Activated naive CD4-positive, alpha-beta T cell treated with anti-CD3 and anti-CD28 coated beads, Interleukin-2, amount 50 U/mL, for 72 hours (primary cell): ENCODE measurements at regions not wholly inside any gene's neighbourhood (a gene's known extent, or its start where the extent isn't known, plus 50 kb on each side); places are given as distances from the start of the nearest gene placed in this dataset.
"Not testable (repeated sequence)": the region's sequence is repeated elsewhere in the genome, so short reads cannot be mapped to it uniquely, and the experiment has no call there.

Source experiments
- ATAC-seq, 2 donors: fragments of 150-1000 bp; cut with Tn5 transposase; 2 replicates each; pipeline ENCODE4 v1.10.0; 2021; ENCODE audit warnings: mild to moderate bottlenecking in 2 of 2, moderate library complexity in 2 of 2
- DNase-seq, 2 donors: peaks; one replicate each; pipeline ENCODE4 v3.0.0; 2021 to 2022; ENCODE audit warnings: low spot score in 2 of 2
- H3K27ac Mint-ChIP-seq, 2 donors: one replicate each; pipeline ENCODE4 v1.8.0; 2022; ENCODE audit warnings: mild to moderate bottlenecking in 2 of 2, mixed read lengths in 2 of 2
- H3K36me3 Mint-ChIP-seq, 2 donors: one replicate each; pipeline ENCODE4 v1.8.0; 2022; ENCODE audit warnings: mixed read lengths in 2 of 2
- H3K9me3 Mint-ChIP-seq, 2 donors: one replicate each; pipeline ENCODE4 v1.8.0; 2022; ENCODE audit warnings: mixed read lengths in 2 of 2

- no peak overlapping the region for H3K27ac Mint-ChIP-seq
- DNase-seq, result no peak
- peaks cover 0 to 11% of the 10 kb centered on the region in 2 donors for H3K36me3 Mint-ChIP-seq
- H3K9me3 Mint-ChIP-seq, result peaks cover 3 to 5% of the 10 kb centered on the region in 2 donors
- no peak for ATAC-seq
Measured at GRCh38 chr7:80313067-80313626, 178.5 kb downstream of the GNAI1 start.

- Mint-ChIP-seq H3K9me3 (peaks cover 3 to 5% of the 10 kb centered on the region in 2 donors), H3K36me3 (peaks cover 0 to 11% of the 10 kb centered on the region in 2 donors), H3K27ac (no peak overlapping the region)
- ATAC-seq, result peak; percentile 64 to 80
- DNase-seq, result no peak
Measured at GRCh38 chr7:80312139-80312661, 177.6 kb downstream of the GNAI1 start.

DNA sequence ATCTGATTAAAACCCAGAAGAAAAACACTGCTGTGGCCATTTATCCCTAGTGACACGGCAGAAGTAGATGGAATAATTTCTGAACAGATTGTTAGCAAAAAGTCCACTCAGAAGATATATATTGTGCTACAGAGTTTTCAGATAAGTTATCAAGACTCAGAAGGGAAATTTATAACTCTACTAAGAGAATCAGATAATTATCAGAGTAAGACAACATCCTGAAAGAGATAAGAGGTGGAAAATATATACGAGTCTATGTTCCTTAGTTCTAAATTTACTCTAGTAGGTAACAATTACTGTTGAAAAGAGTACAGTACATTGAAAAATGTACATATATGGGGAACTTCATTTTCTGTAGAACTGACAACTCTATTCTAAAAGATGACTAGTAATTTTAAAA, 176.7 kb downstream of the GNAI1 start:
- H3K27ac Mint-ChIP-seq, result no peak overlapping the region
- H3K36me3 Mint-ChIP-seq, result peaks cover 0 to 11% of the 10 kb centered on the region in 2 donors
- ATAC-seq (no peak), DNase-seq (no peak)
- peaks cover 3 to 9% of the 10 kb centered on the region in 2 donors for H3K9me3 Mint-ChIP-seq

DNA sequence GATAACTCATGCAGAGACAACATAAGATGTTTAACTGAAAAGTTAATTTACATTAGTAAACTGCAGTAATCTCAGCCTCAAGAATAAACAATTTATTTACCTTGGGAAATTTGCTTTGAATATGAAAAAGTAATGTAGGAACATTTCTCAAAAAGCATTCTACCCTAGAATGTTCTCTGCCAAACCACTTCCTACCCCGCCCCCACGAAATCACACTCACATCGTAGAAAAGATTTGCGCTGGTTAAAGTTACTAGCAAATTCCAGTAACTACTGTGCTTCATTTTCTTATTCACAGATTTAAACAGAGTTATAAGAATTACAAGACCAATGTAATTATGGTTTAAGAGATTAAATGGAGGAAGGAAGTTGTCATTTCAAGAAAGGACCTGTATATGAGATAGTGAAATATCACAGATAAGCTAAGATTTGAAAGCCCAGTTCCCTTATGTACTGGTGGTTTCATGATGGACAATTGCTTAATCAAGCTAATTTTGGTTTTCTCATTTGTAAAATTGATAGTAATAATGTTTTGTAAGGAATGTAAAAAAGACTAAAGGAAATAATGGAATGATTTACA, 175.4 kb downstream of the GNAI1 start:
- peaks cover 3 to 9% of the 10 kb centered on the region in 2 donors for H3K9me3 Mint-ChIP-seq
- DNase-seq (no peak), ATAC-seq (peak in 1 of 2 donors; percentile 17)
- peaks cover 0 to 11% of the 10 kb centered on the region in 2 donors for H3K36me3 Mint-ChIP-seq
- H3K27ac Mint-ChIP-seq, result no peak overlapping the region

DNA sequence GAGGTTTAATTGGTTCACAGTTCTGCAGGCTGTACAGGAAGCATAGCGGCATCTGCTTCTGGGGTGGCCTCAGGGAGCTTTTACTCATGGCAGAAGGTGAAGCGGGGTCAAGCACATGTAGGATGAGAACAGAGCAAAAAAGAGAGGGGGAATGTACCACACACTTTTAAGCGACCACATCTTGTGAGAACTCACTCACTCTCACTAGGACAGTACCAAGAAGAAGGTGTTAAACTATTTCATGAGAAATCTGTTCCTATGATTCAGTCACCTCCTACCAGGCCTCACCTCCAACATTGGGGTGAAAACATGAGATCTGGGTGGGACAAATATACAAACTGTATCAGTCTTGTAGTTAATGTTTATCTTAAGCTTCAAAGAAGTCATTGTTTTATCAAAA, 174.7 kb downstream of the GNAI1 start:
- Mint-ChIP-seq H3K27ac (no peak overlapping the region), H3K9me3 (peaks cover 3 to 9% of the 10 kb centered on the region in 2 donors), H3K36me3 (peaks cover 0 to 11% of the 10 kb centered on the region in 2 donors)
- no peak for DNase-seq
- peak; percentile 73 to 76 for ATAC-seq

DNA sequence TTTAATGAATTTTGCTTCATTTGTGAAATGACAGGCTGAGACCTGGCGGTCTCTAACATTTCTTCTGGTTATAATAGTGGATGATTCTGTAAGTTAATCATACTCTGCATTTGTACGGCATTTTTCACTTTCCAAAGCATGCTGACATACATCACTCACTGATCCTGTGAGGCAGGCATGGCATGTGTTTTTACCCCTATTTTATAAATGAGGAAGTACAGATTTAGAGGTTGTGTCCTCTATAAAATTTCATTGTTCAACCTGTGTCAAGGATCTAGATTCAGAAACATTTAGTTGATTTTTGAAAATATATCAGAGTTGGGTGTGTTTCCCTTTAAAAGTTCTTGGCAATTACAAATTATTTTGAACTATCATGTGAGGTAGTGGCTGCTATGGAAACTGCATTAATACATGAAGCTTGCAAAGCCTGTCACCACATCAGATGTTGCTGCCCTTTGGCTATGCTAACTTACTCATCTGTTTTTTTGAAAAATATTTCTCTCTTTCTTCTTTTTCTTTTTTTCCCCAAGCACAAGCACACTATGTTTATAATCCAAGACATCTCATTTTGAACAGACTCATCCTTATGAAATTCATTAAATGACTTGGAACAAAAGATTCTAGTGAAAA, 172.7 kb downstream of the GNAI1 start:
- Mint-ChIP-seq H3K36me3 (peaks cover 0 to 11% of the 10 kb centered on the region in 2 donors), H3K9me3 (peaks cover 3 to 4% of the 10 kb centered on the region in 2 donors), H3K27ac (no peak overlapping the region)
- DNase-seq, result no peak
- no peak for ATAC-seq

DNA sequence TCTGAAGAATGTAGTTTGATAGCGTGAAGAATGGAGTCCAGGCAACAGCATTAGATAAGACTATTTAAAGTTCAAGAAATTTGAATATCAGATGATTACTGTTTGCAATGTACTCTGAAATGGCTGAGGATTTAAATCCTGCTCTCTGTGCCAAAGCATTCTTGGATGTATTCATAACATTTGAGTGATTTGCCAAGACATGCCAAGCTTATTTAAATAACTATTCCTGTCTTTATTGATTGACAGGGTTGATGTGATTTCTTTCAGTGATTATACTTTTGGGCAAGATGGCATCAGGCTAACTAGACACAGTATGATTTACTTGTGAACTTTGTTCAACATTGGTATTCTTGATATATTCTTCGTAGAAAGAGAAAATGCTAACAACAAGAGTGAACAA, 168.7 kb downstream of the GNAI1 start:
- Mint-ChIP-seq H3K36me3 (no peaks in the 10 kb centered on the region), H3K27ac (no peak overlapping the region), H3K9me3 (peaks cover 0 to 4% of the 10 kb centered on the region in 2 donors)
- DNase-seq (no peak), ATAC-seq (no peak)

DNA sequence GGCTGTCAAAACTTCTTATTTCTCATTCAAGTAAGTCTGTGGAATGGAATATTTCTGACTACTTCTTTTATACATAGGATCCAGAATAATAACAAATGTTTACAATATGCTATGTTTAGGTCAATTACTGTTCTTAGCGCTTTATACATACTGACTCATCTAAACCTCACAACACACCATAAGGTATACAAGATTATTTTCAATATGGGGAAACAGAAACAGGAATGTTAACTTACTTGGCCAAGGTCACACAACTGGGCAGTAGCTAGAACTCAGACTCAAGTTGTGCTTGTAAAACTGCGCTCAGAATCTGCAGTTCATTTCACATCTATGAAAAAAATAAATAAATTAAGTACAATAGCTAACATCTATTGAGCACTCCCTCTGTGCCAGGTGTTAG, 168.0 kb downstream of the GNAI1 start:
- H3K9me3 Mint-ChIP-seq, result peaks cover under 1 to 4% of the 10 kb centered on the region in 2 donors
- ATAC-seq (no peak), DNase-seq (no peak)
- no peaks in the 10 kb centered on the region for H3K36me3 Mint-ChIP-seq
- no peak overlapping the region for H3K27ac Mint-ChIP-seq

DNA sequence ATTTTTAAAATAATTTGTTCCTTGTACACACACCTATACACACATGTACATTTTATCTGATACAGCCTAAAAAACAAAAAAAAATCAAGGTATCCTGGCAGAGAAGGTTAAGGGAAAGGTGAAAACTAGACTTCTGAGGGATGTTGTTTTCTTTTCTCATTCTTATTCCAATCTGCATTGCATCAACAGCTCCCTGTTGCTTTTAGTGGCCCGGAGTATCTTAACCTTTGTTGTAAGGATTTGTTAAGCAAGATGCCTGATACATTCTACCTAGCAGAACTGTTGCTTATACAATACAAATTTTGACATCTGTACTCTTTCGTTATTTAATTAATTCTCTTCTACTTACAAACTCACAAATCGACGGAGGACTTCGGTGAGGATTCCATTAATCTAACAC, 167.4 kb downstream of the GNAI1 start:
- Mint-ChIP-seq H3K9me3 (peaks cover 5 to 6% of the 10 kb centered on the region in 2 donors), H3K27ac (no peak overlapping the region), H3K36me3 (peaks cover 0 to 5% of the 10 kb centered on the region in 2 donors)
- no peak for ATAC-seq
- no peak for DNase-seq

DNA sequence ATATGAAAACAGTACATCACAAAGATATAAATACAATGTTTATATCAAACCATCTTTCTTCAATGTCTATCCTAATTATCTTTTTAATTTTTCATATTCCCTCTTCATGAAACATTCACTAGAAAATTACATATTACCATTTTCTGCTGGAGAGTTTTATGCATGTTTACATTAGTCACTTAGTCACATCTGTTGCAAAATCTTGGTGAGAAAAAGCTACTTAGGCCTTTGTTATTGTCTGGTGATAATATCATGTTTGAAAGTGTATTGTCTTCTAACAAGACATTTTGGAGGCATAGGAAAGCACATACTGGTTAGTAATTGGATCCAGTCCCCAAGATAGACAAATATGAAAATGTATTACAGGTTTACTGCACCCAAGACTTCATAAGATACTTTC, 163.6 kb downstream of the GNAI1 start:
- DNase-seq (no peak), ATAC-seq (no peak)
- Mint-ChIP-seq H3K27ac (no peak overlapping the region), H3K36me3 (peaks cover 10 to 18% of the 10 kb centered on the region in 2 donors), H3K9me3 (peaks cover 22 to 27% of the 10 kb centered on the region in 2 donors)

DNA sequence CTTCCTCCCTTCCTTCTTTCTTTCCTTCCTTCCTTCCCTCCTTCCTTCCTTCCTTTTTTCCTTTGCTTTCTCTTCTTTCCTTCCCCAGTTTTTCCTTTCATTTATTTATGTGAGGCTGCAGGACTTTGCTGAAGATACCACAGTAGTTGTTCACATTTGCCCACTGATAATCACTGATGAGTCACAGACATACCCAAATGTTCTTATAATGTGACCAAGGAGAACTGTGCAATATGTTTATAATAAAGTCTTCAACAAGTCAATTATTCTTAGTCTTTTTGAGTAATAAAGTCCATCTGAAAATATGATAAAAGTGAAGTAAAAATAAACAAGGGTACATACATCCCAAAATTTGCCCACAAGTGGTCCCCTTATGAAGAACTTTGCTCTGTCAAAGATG, 159.7 kb downstream of the GNAI1 start:
- H3K36me3 Mint-ChIP-seq, result peaks cover 15 to 22% of the 10 kb centered on the region in 2 donors
- ATAC-seq, result no peak
- no peak overlapping the region for H3K27ac Mint-ChIP-seq
- DNase-seq, result no peak
- H3K9me3 Mint-ChIP-seq, result peaks cover 35% of the 10 kb centered on the region in 2 donors

- not testable (repeated sequence) for DNase-seq, ATAC-seq, H3K27ac Mint-ChIP-seq
- Mint-ChIP-seq H3K36me3 (peaks cover 19 to 22% of the 10 kb centered on the region in 2 donors), H3K9me3 (peaks cover 35 to 39% of the 10 kb centered on the region in 2 donors)
Measured at GRCh38 chr7:80292634-80293033, 158.0 kb downstream of the GNAI1 start.

DNA sequence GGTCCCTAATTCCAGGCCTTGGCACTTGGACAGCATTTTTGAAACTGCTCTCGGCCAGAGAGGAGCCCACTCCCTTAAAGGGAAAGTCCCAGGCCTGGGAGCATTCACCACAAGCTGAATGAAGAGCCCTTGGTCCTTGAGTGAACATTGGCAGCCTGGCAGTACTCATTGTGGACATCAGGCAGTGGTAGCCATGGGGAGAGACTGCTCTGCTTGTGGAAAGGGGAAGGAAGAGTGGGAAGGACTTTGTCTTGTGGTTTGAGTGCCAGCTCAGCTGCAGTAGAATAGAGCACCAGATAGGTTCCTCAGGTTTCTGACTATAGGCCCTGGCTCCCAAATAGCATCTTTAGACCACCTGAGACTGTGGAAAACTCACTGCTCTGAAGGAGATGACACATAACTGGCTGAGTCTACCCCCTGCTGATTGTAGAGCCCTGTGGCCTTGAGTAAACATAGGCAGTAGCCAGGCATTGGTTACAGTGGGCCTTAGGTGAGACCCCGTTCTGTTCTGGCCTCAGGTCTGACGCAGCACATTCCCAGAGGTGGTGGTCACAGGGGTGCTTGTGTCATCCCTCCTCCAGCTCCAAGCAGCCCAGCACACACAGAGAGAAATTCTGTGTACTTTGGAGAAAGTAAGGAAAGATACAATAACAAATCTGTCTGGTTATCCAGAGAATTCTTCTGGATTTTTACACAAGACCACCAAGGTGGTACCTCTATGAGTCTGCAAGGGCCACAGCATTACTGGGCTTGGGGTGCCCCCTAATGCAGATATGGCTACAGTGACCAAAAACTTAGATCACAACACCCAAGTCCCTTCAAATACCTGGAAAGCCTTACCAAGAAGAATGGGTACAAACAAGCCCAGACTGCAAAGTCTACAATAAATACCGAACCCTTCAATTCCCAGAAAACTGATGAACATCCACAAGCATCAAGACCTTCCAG, 153.8 kb downstream of the GNAI1 start:
- ATAC-seq (no peak), DNase-seq (no peak)
- peaks cover 11 to 19% of the 10 kb centered on the region in 2 donors for H3K9me3 Mint-ChIP-seq
- peaks cover 7 to 12% of the 10 kb centered on the region in 2 donors for H3K36me3 Mint-ChIP-seq
- no peak overlapping the region for H3K27ac Mint-ChIP-seq

DNA sequence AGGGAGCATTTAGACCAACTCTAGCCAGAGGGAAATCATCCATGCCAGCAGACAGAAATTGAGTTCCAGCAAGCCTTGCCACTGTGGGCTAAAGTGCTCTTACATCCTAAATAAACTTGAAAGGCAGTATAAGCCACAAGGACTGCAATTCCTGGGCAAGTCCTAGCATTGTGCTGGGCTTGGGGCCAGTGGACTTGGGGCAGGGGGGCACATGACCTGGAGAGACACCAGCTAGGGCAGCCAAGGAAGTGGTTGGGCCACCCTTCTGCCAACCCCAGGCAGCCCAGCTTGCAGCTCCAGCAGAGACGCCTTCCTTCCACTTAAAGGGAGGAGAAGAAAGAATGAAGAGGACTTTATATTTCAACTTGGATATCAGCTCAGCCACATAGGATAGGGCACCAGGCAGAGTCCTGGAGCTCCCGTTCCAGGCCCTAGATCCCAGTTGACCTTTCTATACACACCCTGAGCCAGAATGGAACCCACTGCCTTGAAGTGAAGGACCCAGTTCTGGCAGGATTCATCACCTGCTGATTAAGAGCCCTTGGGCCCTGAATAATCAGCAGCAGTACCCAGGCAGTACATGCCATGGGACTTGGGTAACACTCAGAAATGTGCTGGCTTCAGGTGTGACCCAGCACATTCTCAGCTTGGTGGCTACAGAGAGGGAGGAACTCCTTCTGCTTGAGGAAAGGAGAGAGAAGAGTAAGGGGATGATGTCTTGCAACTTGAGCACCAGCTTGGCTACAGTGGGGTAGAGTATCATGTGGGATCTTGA, 153.0 kb downstream of the GNAI1 start:
- Mint-ChIP-seq H3K9me3 (peaks cover 5 to 11% of the 10 kb centered on the region in 2 donors), H3K27ac (no peak overlapping the region), H3K36me3 (peaks cover 0 to 5% of the 10 kb centered on the region in 2 donors)
- DNase-seq, result no peak
- ATAC-seq, result no peak

GRCh38 chr7:80286611-80287010, 152.0 kb downstream of the GNAI1 start:
- no peak for ATAC-seq
- no peak for DNase-seq
- Mint-ChIP-seq H3K9me3 (peaks cover 5 to 8% of the 10 kb centered on the region in 2 donors), H3K36me3 (peaks cover 0 to 5% of the 10 kb centered on the region in 2 donors), H3K27ac (no peak overlapping the region)

DNA sequence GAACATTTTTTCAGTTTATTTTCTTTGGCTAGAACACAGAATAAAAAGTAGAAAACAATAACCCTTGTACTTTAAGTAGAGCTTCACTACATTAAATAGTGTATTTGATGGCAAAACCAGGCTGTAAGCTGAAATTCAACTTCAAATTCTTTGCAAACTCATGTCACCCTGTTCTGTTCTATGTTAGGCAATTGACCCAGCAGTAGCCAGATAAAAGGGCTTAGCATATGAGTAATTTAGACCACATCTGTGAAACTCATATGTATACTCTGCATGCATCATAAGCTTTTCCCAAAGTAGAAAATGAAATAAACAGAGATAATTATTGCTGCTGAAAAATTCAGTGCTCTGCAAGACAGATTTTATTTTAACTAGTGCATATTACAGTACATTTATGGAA, 150.2 kb downstream of the GNAI1 start:
- H3K9me3 Mint-ChIP-seq, result peaks cover 3 to 4% of the 10 kb centered on the region in 2 donors
- no peak overlapping the region for H3K27ac Mint-ChIP-seq
- H3K36me3 Mint-ChIP-seq, result peaks cover 0 to 5% of the 10 kb centered on the region in 2 donors
- ATAC-seq, result peak in 1 of 2 donors; percentile 75
- no peak for DNase-seq
